ENCODE measurements at regions not wholly inside any gene's neighbourhood (a gene's known extent, or its start where the extent isn't known, plus 50 kb on each side); places are given as distances from the start of the nearest gene placed in this dataset.

- peak in 1 of 56 donors; percentile 1 for DNase-seq
These were observed 440.1 kb downstream of the MTX2 start for GRCh38 chr2:176709149-176709951.

GRCh38 chr2:176709991-176710390 lies 440.7 kb downstream of the MTX2 start:
- no peak for DNase-seq

GRCh38 chr2:176710657-176711186 lies 441.5 kb downstream of the MTX2 start:
- DNase-seq: no peak

GRCh38 chr2:176725873-176726645 lies 456.8 kb downstream of the MTX2 start:
- DNase-seq: no peak

- DNase-seq: no peak
These were observed 458.5 kb downstream of the MTX2 start for GRCh38 chr2:176727696-176728095.

GRCh38 chr2:176729706-176730569 lies 460.7 kb downstream of the MTX2 start:
- DNase-seq: no peak

- no peak for DNase-seq
These were observed 463.5 kb downstream of the MTX2 start for GRCh38 chr2:176732780-176733179.

GRCh38 chr2:176733698-176734430 lies 464.6 kb downstream of the MTX2 start:
- DNase-seq: no peak

- no peak for DNase-seq
These were observed 465.6 kb downstream of the MTX2 start for GRCh38 chr2:176734868-176735267.

GRCh38 chr2:176742271-176742670 lies 470.3 kb upstream of the HNRNPA3 start:
- DNase-seq: no peak

GRCh38 chr2:176743671-176744070 lies 468.9 kb upstream of the HNRNPA3 start:
- DNase-seq: no peak

GRCh38 chr2:176744146-176744545 lies 468.4 kb upstream of the HNRNPA3 start:
- DNase-seq: no peak

GRCh38 chr2:176745543-176746200 lies 466.9 kb upstream of the HNRNPA3 start:
- no peak for DNase-seq

GRCh38 chr2:176746411-176746810 lies 466.2 kb upstream of the HNRNPA3 start:
- no peak for DNase-seq

- no peak for DNase-seq
These were observed 465.1 kb upstream of the HNRNPA3 start for GRCh38 chr2:176747506-176747905.

GRCh38 chr2:176747928-176748327 lies 464.7 kb upstream of the HNRNPA3 start:
- DNase-seq: no peak

- no peak for DNase-seq
These were observed 463.9 kb upstream of the HNRNPA3 start for GRCh38 chr2:176748662-176749061.

- DNase-seq: no peak
These were observed 461.0 kb upstream of the HNRNPA3 start for GRCh38 chr2:176751314-176752227.

GRCh38 chr2:176752295-176752694 lies 460.3 kb upstream of the HNRNPA3 start:
- DNase-seq: no peak
